LNCaP clone FGC (cell line): ENCODE measurements at regions not wholly inside any gene's neighbourhood (a gene's known extent, or its start where the extent isn't known, plus 50 kb on each side); places are given as distances from the start of the nearest gene placed in this dataset.

Experiments used
- DNase-seq: peaks from one replicate; pipeline ENCODE4 v3.0.0-alpha.2; 2011; ENCODE audit warnings: low read depth
- H3K4me3 ChIP-seq: 2 replicates; pipeline ENCODE4 v1.5.1; 2011; ENCODE audit warnings: mild to moderate bottlenecking, low read depth, low read length, control low read depth
- TF ChIP-seq, protein P1 (sequence below): IDR thresholded peaks from 2 replicates; pipeline ENCODE4 v1.5.1; 2012; ENCODE audit warnings: mild to moderate bottlenecking; ENCODE audit not compliant: control insufficient read depth, insufficient read depth; ENCODE audit errors: extremely low read depth

DNA sequence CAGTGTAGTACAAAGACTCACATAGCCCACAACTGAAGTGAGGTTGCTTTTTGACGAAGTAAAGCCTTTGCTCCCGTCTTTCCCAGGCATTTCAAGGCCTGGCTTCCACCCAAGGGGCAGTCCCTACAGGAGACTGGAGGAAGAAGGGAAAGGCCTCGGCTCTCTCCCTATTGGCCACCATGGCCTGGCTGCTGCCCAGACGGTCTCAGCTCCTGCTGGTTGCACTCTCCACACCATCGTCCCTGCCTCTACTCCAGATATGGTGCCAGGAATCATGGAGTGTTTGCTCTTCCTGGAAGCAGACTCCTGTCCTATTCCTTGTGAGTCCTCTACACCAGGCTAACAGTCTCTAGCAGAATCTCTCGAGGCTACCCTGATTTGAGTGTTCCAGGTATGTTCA lies 124.1 kb upstream of the UQCRFS1 start:
- no peak for DNase-seq
- TF ChIP-seq, protein P1, sequence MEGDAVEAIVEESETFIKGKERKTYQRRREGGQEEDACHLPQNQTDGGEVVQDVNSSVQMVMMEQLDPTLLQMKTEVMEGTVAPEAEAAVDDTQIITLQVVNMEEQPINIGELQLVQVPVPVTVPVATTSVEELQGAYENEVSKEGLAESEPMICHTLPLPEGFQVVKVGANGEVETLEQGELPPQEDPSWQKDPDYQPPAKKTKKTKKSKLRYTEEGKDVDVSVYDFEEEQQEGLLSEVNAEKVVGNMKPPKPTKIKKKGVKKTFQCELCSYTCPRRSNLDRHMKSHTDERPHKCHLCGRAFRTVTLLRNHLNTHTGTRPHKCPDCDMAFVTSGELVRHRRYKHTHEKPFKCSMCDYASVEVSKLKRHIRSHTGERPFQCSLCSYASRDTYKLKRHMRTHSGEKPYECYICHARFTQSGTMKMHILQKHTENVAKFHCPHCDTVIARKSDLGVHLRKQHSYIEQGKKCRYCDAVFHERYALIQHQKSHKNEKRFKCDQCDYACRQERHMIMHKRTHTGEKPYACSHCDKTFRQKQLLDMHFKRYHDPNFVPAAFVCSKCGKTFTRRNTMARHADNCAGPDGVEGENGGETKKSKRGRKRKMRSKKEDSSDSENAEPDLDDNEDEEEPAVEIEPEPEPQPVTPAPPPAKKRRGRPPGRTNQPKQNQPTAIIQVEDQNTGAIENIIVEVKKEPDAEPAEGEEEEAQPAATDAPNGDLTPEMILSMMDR = no peak

DNA sequence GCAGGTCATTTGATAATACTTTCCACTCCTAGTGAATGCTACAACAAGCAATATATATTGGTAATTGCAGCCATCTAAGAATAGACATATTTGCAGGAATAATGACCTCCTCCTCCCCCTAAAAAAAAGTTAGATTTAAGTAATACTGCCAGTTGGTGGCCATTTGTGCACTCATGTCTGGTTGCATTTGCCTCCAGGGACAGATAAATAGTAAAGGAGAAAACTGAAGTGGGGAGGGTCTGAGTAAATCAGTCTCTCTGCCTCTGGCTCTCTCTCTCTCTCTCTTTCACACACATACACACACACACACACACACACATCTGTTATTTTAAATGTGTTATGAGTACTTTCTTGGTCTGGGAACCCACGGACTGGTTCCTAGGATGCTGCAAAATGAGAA lies 125.5 kb upstream of the UQCRFS1 start:
- no peak overlapping the region for H3K4me3 ChIP-seq
- DNase-seq = no peak
- TF ChIP-seq, protein P1 = no peak

More for the DNA sequence above, 124.1 kb upstream of the UQCRFS1 start:
- H3K4me3 ChIP-seq = no peak overlapping the region

DNA sequence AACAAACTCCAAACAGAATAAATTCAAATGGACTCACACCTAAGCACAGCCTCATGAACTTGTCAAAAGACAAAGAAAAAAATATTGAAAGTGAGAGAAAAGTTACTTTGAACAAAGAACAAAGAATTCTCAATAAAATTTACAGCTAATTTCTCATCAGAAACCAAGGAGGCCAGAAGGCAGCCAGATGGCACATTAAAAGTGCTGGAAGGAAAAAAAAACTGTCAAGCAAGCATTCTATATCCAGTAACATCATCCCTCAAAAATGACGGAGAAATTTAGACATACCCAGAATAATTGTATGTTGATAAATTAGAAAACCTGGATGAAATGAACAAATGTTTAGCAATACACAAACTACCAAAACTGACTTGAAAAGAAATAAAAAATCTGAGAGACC lies 129.8 kb upstream of the UQCRFS1 start:
- no peak overlapping the region for H3K4me3 ChIP-seq
- no peak for DNase-seq
- TF ChIP-seq, protein P1 = no peak

DNA sequence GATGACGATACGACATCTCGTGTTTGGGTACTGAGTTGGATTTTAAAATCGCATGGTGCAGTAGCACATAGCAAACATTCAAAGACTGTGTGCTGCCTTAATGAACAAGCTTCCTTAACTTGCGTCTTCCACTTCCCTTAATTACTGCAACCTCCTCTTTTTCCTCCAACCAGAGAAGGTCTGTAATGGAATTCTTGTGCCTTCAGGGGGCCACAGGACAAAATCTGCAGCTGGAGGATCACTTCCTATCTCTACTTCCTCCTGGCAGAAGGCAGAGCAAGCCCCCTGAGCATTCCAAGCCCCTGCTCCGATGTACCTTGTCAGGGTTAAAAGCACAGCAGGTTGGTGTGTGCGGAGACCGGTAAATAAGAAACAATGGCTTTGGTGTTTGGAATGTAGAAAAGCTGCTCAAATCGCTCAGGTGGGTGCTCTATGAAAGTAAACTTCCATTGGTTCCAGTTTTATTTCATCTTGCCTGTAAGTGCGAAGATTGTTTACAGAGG lies 151.3 kb upstream of the UQCRFS1 start:
- no peak for DNase-seq
- H3K4me3 ChIP-seq = no peak overlapping the region
- TF ChIP-seq, protein P1 = no peak

DNA sequence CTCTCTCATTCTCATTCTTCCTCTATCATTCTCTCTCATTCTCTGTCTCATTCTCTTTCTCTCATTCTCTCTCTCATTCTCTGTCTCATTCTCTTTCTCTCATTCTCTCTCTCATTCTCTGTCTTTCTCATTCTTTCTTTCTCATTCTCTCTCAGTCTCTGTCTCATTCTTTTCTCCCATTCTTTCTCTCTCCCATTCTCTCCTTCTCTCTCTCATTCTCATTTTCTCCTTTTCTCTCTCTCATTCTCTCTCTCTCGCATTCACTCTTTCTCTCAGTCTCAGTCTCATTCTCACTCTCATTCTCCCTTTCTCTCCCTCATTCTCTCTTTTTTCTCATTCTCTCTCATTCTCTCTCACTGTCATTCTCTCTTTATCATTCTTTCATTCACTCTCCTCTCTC lies 152.0 kb upstream of the UQCRFS1 start:
- no peak overlapping the region for H3K4me3 ChIP-seq
- TF ChIP-seq, protein P1 = no peak
- DNase-seq = no peak

DNA sequence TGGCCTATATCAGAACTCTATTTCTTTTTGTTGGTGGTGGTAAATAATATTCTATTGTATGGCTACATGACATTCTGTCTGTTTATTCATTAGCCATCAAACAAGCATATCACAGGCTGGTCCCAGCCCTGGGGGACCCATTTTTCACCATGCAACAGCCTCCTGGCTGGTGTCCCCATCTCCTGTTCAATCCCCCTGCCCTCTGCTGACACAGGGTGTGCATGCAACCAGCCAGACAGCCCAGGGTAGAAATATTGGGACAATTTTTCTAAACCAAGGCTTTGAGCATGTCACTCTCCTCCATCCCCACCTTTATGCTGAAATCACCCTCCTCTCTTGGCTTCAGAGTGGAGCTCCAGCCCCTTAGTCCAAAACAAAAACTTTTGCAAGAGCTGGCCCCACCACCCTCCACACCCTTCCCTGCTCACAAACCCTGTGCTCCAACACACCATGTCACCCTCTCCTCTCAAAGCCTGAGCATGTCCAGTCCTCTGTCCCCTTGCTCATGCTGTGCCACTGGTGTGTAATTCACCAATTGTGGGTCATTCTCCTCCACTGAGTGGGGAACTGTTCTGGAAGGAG lies 153.0 kb upstream of the UQCRFS1 start:
- no peak for DNase-seq
- TF ChIP-seq, protein P1 = no peak
- H3K4me3 ChIP-seq = no peak overlapping the region

DNA sequence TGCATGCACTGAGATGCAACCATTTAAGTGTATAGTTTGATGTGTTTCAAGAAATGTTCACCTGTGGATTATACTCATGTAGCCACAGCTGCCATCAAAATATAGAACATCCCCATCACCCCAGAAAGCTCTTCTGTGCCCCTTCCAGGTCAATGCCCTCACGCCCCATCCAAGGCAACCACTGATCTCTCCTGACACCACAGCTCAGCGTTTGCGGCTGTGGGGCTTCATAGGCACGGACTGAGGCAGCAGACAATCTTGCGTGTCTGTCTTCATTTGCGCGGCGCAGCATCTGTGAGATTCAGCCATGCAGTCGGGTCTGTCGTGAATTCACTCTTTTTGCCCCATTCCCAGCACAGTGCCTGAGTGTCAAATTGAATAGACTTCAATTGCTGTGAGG lies 153.8 kb upstream of the UQCRFS1 start:
- no peak for DNase-seq
- no peak overlapping the region for H3K4me3 ChIP-seq
- TF ChIP-seq, protein P1 = no peak
